Hematopoietic multipotent progenitor cell treated with erythropoietin and hydrocortisone succinate and interleukin-3 and kit ligand, for 17 days (in vitro differentiated cells): ENCODE measurements at regions not wholly inside any gene's neighbourhood (a gene's known extent, or its start where the extent isn't known, plus 50 kb on each side); places are given as distances from the start of the nearest gene placed in this dataset.

Source experiments
- DNase-seq: peaks from one replicate; pipeline ENCODE4 v3.0.0-alpha.2; 2015; ENCODE audit warnings: low spot score

GRCh38 chr2:58560531-58560930 lies 319.4 kb upstream of the FANCL start:
- no peak for DNase-seq

- no peak for DNase-seq
Measured at GRCh38 chr2:58558881-58559280, 317.8 kb upstream of the FANCL start.

GRCh38 chr2:58557176-58557575 lies 316.1 kb upstream of the FANCL start:
- no peak for DNase-seq

- DNase-seq, result no peak
Measured at GRCh38 chr2:58553937-58554336, 312.8 kb upstream of the FANCL start.

GRCh38 chr2:58553522-58553921 lies 312.4 kb upstream of the FANCL start:
- DNase-seq, result no peak

- no peak for DNase-seq
Measured at GRCh38 chr2:58545300-58546280, 304.5 kb upstream of the FANCL start.

GRCh38 chr2:58543442-58543841 lies 302.3 kb upstream of the FANCL start:
- no peak for DNase-seq

GRCh38 chr2:58541511-58541910 lies 300.4 kb upstream of the FANCL start:
- no peak for DNase-seq

GRCh38 chr2:58540681-58541080 lies 299.6 kb upstream of the FANCL start:
- no peak for DNase-seq

GRCh38 chr2:58539973-58540372 lies 298.8 kb upstream of the FANCL start:
- no peak for DNase-seq

- DNase-seq, result no peak
Measured at GRCh38 chr2:58535990-58536389, 294.9 kb upstream of the FANCL start.

- DNase-seq, result no peak
Measured at GRCh38 chr2:58535182-58535581, 294.1 kb upstream of the FANCL start.

- no peak for DNase-seq
Measured at GRCh38 chr2:58533376-58533775, 292.3 kb upstream of the FANCL start.

GRCh38 chr2:58532641-58533040 lies 291.5 kb upstream of the FANCL start:
- no peak for DNase-seq

- no peak for DNase-seq
Measured at GRCh38 chr2:58527647-58528046, 286.5 kb upstream of the FANCL start.

GRCh38 chr2:58521803-58522554 lies 280.9 kb upstream of the FANCL start:
- no peak for DNase-seq

GRCh38 chr2:58520903-58521302 lies 279.8 kb upstream of the FANCL start:
- DNase-seq, result no peak

GRCh38 chr2:58517881-58518280 lies 276.8 kb upstream of the FANCL start:
- DNase-seq, result no peak

GRCh38 chr2:58516695-58517094 lies 275.6 kb upstream of the FANCL start:
- DNase-seq, result no peak

GRCh38 chr2:58515827-58516573 lies 274.9 kb upstream of the FANCL start:
- no peak for DNase-seq

- no peak for DNase-seq
Measured at GRCh38 chr2:58514252-58514651, 273.1 kb upstream of the FANCL start.

GRCh38 chr2:58512878-58513277 lies 271.8 kb upstream of the FANCL start:
- DNase-seq, result no peak
